GM18858 (cell line): ENCODE measurements at regions not wholly inside any gene's neighbourhood (a gene's known extent, or its start where the extent isn't known, plus 50 kb on each side); places are given as distances from the start of the nearest gene placed in this dataset.
"Not testable (repeated sequence)": the region's sequence is repeated elsewhere in the genome, so short reads cannot be mapped to it uniquely, and the experiment has no call there.

Experiments
- ATAC-seq: cut with Tn5 transposase; IDR thresholded peaks from one replicate; pipeline ENCODE4 v1.9.1; 2021; ENCODE audit not compliant: unreplicated experiment

GRCh38 chr2:139737659-139738058, 957.5 kb upstream of the NXPH2 start:
- ATAC-seq: no peak

GRCh38 chr2:139730197-139730596, 950.0 kb upstream of the NXPH2 start:
- no peak for ATAC-seq

- no peak for ATAC-seq
Observed at GRCh38 chr2:139721411-139721995, 941.3 kb upstream of the NXPH2 start.

- ATAC-seq: no peak
Observed at GRCh38 chr2:139720056-139720455, 939.9 kb upstream of the NXPH2 start.

- no peak for ATAC-seq
Observed at GRCh38 chr2:139704606-139705005, 924.4 kb upstream of the NXPH2 start.

GRCh38 chr2:139694327-139694726, 914.1 kb upstream of the NXPH2 start:
- ATAC-seq: no peak

- no peak for ATAC-seq
Observed at GRCh38 chr2:139686205-139686604, 906.0 kb upstream of the NXPH2 start.

GRCh38 chr2:139685090-139685983, 905.1 kb upstream of the NXPH2 start:
- ATAC-seq: no peak

GRCh38 chr2:139684286-139684860, 904.2 kb upstream of the NXPH2 start:
- no peak for ATAC-seq

GRCh38 chr2:139674577-139674976, 894.4 kb upstream of the NXPH2 start:
- ATAC-seq: no peak

- ATAC-seq: not testable (repeated sequence)
Observed at GRCh38 chr2:139673447-139673846, 893.3 kb upstream of the NXPH2 start.

GRCh38 chr2:139669675-139670074, 889.5 kb upstream of the NXPH2 start:
- no peak for ATAC-seq

- no peak for ATAC-seq
Observed at GRCh38 chr2:139652385-139652784, 872.2 kb upstream of the NXPH2 start.

GRCh38 chr2:139645617-139646016, 865.4 kb upstream of the NXPH2 start:
- ATAC-seq: no peak

- ATAC-seq: no peak
Observed at GRCh38 chr2:139643139-139643538, 862.9 kb upstream of the NXPH2 start.

- no peak for ATAC-seq
Observed at GRCh38 chr2:139631966-139632365, 851.8 kb upstream of the NXPH2 start.

- ATAC-seq: no peak
Observed at GRCh38 chr2:139628931-139629330, 848.7 kb upstream of the NXPH2 start.

- ATAC-seq: no peak
Observed at GRCh38 chr2:139626128-139626527, 845.9 kb upstream of the NXPH2 start.

- ATAC-seq: no peak
Observed at GRCh38 chr2:139622691-139623090, 842.5 kb upstream of the NXPH2 start.

- ATAC-seq: no peak
Observed at GRCh38 chr2:139617747-139618146, 837.6 kb upstream of the NXPH2 start.

- no peak for ATAC-seq
Observed at GRCh38 chr2:139613264-139613663, 833.1 kb upstream of the NXPH2 start.

- no peak for ATAC-seq
Observed at GRCh38 chr2:139610512-139610911, 830.3 kb upstream of the NXPH2 start.
